Epidermal melanocyte (primary cell): ENCODE measurements at regions not wholly inside any gene's neighbourhood (a gene's known extent, or its start where the extent isn't known, plus 50 kb on each side); places are given as distances from the start of the nearest gene placed in this dataset.

ENCODE experiments used
- DNase-seq: peaks from one replicate; pipeline ENCODE4 v3.0.0; 2011; ENCODE audit warnings: low spot score; ENCODE audit not compliant: insufficient read length

DNA sequence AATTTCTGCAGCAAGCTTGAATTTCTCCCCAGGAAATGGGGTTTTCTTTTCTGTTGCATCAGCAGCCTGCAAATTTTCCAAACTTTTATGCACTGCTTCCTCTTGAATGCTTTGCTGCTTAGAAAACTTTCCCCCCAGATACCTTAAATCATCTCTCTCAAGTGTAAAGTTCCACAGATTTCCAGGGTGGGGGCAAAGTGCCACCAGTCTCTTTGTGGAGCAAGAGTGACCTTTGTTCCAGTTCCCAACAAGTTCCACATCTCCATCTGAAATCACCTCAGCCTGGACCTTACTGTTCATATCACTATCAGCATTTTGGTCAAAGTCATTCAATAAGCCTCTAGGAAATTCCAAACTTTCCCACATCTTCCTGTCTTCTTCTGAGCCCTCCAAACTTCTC is 241.6 kb upstream of the TMTC1 start:
- no peak for DNase-seq

DNA sequence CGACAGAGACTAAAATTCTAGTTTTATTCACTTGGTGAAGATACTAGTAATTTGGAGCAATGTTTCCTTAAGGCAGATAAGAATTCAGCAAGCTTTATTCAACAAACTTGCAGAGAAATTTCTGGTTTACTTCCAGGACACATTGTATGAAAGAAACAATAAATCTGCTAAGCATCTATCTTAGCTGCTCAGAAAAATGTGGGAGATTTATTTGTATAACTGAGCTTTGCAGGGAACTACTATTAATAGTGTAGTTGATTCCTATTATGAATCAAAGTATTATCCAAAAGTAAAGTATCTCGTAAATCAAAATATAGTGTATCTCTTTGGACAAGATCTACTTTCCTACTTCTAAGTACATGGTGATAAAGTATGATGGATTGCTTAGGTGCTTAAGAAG is 239.4 kb upstream of the TMTC1 start:
- DNase-seq, result no peak

DNA sequence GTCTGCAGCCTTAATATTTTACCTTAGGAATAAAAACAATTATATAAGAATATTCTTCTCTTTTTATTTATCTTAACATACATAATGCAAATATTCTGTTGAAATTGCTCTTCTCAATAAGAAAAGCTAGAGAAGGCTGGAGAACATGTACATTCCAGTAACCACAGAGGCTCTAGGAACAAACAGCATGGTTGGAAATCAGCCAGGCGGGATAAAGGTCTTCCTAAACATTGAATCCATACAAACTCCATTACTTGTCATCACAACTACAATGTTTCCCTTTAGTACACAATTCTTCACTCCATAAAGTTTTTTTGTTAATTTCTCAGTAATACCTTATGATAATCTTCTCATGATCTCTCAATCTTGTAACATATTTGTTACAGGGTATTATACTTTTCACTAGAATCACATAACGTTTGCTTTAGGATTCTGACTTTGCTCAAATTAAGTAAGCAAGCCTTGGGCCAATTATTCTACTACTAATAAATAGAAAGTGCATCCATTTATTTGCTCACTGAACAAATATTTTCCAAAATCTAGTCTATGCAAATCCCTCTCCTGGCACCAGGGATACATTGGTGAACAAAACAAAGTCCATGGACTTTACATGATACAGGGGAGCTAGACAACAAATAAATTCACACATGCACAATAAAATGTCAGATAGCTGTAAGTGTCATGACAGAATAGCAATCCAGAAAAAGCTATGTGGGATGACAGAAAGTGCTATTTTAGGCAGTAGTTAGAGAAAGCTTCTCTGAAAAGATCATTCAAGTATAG is 237.5 kb upstream of the TMTC1 start:
- DNase-seq, result no peak

DNA sequence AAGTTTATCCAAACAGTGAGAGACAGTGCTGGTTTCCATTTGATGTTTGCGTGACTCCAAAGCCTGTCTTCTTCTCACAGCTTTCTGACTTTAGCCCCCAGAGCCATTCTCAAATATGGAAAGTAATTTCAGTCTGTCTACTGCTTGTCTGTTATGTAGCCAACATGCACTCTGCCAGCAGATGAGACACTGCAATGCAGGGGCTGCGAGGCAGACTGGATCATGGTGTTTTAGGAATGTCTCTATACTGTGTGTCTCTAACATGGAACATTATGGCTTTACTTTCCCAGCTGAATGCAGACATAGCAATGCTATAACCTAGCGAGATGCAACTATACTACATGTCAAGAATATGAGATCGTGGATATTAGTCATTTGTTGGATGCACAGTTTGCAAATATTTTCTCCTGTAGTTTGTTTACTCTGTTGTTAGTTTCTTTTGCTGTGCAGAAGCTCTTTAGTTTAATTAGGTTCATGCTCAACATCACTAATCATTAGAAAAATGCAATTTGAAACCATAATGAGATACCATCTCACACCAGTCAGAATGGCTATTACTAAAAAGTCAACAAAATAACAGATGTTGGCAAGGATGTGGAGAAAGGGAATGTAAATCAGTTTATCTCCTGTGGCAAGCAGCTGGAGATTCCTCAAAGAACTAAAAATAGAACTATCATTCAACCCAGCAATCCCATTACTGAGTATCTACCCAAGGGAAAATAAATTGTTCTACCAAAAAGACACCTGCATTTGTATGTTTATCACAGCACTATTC is 235.8 kb upstream of the TMTC1 start:
- DNase-seq, result no peak

DNA sequence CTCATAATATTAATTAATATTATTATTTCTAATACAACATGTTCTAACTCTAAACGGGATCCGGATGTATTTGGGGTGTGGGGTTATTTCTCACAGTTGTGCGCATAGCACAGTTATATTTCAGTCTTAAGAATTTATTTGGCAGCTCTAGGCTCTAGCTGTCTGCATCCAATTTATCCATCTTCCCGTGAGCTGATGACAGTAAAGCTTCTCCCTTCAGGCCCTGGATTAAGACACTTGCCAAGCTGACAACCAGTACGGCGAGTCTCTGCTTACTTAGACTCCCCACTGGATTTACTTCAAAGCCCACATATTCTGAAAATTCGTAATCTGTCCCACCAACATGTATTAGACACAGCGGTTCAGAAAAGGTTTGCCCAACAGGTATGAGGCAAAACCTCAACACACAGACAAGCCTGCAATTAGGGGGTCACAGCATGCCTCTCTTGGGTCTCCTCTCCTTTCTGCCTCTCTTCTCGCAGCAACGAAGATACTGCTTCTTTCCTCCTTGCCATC is 232.9 kb upstream of the TMTC1 start:
- DNase-seq, result no peak

DNA sequence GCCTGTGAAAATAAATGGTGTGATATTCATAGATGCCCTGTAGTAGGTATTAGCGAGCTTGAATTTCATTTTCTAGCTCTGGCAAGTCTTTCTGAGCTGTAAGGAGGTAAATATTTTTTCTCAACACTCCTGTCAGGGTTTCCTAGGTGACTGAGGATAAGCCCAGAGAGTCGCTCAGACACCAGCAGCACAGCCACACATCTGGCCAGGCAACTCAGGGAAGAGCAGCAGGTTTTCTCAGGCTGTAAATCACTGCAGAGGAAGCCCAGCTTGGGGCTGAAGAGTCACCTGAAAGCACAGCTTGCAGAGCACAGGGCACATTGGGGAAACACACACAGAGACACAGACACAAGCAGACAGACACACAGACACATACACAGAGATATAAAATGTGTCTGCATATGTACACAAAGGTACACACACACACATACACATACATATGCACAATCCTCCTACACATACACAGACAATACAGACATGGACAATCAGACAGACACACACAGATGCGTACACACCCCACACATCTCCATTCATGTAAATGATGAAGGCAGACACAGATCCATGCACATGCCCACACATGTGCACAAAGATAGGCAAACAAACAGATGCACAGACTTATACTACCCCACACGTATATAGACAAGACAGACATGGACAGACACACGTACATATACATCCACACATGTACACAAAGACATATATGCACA is 232.0 kb upstream of the TMTC1 start:
- no peak for DNase-seq

DNA sequence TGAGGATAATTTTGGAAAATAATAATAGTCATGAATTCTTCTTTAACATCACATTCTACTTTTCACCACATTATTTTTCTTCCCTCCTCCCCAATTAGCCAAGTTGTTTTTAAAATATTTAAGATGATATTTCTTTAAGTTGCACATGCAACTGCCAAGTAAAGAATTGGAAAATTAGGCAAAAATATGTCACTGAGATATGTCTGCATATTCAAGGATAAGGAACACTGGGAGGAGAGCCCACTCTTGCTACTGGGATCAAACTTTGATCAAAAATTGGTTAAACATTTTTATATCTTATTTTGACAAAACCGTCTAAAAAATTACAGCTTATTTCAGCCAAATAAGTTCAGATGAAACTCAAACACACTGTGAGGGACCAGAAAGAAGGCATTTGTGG is 231.2 kb upstream of the TMTC1 start:
- DNase-seq, result no peak

DNA sequence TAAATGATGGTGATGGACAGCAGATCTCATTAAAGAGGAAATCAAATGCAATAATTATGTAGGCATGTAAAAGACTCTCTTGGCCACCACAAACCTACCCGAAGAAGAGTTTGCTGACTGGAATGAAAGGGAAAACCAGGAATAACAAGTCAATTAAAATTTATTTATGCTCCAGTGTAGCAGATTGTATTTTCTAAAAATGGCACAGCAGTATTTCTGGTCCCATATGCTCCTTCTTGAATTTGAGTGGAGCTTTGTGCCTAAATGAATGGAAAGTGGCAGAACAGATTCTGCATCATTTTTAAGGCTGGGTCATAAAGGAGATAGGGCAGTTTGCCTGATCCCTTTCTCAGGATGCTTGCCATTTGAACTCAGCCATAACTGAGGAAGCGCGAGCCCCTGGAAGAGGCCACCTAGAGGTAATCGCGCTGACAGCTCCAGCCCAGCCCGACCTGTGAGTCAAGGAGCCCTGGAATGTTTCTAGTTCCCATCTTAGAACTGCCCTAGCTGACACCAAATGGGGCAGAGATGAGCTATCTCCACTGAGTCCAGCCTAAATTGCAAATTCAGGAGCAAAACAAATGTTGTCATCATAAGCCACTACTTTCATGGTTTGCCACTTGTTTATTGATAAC is 229.2 kb upstream of the TMTC1 start:
- no peak for DNase-seq

DNA sequence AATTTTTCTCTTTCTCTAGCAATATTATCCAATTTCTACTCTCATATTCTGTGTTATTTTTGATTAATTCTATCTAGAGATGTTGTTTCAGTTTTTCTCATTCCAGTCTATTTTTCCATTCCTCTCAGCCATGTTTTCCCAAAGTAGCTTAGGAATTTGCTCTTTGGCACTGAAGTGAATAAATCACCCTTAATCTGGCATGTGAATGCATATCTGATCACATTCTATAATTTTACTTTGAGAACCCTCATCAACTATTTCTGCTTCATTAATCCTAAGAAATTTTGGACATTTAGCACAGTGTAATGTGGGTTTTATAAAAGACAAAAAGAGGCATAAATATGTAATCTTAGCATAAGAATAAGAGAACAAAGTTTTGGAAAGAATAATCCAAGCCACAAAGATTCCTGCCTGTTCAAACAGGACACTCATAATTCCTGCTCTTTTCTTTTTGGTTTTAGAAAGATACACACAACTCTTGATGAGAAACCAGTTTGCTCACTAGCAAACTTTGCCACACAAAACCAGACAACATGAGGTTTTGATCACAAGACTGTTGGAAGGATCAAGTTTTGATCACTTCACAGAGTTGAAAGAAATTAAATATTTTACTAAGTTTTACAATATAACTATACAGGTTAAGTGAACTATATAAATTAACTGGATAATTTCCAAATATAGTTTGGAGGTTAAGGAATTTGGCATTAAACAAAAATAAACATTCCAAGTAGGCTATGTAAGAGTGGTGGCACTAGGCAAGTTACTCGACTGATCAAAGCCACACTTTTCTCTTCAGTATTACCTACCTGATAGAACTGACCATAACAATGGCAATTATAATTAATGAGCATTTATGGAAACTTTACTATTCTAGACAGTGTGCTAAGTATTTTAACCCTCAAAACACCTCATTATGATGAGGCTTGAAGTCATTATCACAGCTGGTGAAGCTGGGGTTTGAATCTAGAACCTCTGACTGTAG is 226.6 kb upstream of the TMTC1 start:
- no peak for DNase-seq

DNA sequence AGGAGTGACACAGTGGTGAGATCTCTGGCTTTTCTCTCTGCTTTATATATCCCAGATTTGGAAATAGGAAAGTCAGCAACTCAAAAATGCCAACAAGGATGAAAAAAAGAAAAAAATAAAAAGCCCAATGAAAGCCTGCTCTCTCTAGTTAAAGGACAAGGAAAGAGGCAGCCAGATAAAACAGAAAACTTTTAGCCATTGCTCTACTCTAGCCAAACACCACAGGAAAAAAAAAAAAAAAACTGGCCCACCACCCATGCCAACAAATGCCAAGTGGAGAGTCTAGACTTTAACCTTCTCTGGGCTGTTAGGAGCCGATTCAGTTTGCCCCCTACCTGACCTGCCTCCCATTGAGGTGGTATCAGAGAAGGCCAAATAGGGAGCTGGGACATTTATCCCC is 222.3 kb upstream of the TMTC1 start:
- no peak for DNase-seq

DNA sequence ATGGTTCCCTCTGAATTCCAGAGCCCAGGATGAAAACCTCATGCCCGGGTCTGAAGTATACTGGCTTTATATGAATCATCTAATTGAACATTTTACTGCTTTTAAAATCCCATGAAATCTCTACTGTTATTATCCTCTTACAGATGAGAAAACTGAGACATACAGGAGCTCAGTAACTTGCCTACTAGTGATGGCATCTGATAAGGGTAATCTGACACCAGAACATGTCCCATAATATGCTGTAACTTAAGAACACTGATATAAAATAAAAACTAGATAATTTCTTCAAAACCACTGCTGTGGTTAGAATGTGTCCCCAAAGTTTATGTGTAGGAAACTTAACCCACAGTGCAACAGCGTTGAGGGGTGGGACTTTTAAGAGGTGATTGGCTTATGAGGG is 219.6 kb upstream of the TMTC1 start:
- DNase-seq, result no peak

DNA sequence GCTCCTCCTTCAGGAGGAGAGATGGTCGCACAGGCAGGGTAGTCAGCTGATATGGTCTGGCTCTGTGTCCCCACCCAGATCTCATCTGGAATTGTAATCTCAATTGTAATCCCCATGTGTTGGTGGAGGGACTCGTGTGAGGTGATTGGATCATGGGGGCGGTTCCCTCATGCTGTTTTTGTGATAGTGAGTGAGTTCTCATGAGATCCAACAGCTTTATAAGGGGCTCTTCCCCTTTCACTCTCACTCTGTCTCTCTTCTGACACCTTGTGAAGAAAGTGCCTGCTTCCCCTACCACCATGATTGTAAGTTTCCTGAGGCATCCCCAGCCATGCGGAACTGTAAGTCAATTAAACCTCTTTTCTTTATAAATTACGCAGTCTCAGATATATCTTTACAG is 218.9 kb upstream of the TMTC1 start:
- DNase-seq, result no peak

DNA sequence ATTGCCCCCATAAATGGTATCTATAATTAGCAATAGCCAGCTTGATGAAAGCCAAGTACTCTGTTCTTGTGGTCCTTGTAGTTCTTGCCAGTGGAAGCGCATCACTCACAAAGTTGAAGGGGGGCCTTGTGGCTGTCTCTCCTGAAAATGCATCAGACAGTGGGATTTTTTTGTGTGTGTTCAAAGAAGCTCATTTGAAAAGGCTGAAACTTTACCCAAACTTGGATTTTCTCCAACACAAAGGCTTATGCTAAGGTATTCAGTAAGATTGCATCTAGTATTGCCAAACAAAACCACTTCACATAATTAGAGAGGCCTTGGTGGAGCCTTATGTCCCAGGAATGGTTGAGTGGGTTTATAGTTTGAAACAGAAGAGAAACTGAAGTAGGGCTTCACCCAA is 216.7 kb upstream of the TMTC1 start:
- DNase-seq, result no peak

DNA sequence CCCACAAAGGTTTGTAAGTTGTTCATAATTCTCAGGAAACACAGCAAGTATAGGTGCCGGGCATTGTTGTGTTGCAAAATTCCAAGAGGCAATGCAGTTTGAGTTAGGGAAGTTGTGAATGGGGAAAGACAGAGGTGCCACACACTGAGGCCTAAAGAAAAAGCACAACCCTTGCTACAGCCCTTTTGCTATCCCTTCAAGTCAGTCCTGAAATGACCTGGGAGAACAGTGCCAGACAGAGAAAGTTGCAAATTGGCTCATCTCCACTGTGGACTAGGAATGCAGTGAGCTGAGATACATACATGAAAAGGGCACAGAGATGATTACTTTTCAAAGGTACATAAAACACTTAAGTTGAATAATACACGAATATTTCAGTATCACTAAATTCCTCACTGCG is 213.3 kb upstream of the TMTC1 start:
- no peak for DNase-seq

DNA sequence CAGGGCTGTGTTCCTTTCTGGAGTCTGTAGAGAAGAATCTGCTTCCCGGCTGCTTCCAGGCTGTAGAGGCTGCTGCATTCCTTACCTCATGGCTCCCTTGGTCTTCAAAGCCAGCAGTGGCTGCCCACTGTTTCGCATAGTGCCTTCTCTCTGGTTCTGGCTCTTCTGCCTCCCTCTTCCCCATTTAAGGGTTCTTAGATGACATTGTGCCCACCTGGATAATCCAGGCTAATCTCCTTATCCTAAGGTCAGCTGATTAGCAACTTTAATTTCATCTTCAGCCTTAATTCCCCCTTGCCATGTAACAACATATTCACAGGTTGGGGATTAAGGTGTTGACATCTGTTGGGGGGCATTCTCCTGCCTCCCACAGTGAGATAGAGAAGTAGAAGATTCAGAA is 208.6 kb upstream of the TMTC1 start:
- DNase-seq, result no peak

DNA sequence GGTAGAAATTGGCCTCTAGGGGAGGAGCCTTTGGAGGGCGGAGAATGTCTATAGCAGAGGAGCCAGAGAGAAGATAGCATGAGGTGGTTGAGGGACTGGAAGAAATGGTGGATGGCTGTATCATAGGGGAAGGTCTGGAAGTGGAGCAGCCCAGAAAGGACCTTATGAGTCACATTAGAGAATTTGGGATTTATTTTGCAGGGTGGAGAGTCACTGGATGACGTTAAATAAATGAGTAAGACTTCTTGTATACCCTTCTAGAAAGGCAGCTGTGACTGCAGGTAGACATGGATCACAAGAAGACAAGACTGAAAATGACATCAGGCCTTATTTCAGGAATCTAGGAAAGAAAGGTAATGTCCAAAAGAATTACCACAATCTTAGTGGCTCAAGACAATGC is 208.2 kb upstream of the TMTC1 start:
- DNase-seq, result no peak

DNA sequence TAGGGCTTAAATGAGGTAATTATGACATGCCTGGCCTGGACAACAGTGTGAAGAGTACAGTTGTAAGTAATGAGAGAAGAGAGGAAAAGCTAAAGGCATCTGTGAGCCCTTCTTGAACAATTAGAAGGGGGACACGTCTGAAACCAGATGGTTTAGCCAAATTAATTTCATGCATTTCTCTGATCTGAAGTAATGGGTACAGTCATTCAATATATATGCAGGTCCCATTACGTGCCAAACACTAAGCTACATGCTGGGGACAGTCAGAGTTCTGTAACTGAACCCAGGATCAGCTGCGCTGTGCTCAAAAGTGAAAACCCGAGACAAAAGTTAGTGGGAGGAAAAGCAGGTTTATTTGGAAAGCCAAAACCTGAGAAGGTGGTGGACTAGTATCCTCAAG is 207.2 kb upstream of the TMTC1 start:
- DNase-seq, result no peak

DNA sequence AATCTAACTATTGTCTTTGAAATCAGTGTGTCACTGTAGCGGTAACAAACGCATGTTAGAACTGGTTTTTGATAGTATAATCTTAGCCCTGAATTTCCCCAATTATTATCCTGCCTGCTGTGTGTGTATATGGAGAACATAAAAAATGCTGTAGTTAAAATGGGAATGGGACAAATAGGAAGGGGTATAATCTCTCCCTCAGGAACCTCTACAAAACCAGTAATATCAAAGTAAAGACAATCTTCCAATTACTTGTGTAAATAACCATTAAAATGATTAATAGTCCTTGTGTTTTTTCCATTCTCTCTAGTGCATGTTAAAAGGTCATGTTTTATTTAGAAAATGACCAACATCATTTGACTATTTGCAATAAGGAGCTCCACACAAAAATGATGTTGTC is 200.1 kb upstream of the TMTC1 start:
- DNase-seq, result no peak

DNA sequence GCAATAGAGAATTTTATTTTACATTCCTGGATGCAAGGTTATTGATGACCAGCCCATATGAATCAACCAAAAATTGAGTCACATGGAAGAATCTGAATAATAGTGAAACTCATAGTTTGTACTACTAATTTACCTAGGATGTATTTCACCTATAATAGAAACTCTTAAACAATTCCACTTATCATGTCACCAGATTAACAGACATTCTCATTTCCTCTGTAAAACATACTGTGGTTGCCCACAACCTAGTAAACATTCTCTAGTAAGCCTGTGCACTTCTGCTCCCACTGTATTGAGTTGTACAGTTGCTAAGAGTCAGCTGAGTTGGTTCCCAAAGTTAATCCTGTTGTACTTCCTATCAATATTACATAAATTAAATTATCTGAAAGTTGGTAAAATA is 196.6 kb upstream of the TMTC1 start:
- DNase-seq, result no peak

DNA sequence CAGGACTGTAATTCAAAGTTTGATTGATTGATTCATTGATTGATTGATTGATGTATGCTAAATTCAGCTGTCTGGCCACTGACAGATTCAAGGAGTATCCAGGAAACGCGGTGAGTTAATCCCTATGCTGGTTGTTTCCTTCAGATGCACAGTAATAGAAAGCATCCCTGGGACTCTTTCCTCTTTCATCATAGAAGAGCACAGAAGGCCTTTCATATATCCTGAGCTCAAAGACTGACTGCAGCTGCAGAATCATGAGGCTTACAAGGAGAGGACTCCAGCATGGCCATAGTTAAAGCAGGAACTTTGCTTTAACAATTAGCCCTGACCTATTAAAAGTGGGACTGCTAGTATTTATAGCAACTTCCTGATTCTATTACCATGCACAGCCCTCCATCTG is 187.7 kb upstream of the TMTC1 start:
- no peak for DNase-seq

DNA sequence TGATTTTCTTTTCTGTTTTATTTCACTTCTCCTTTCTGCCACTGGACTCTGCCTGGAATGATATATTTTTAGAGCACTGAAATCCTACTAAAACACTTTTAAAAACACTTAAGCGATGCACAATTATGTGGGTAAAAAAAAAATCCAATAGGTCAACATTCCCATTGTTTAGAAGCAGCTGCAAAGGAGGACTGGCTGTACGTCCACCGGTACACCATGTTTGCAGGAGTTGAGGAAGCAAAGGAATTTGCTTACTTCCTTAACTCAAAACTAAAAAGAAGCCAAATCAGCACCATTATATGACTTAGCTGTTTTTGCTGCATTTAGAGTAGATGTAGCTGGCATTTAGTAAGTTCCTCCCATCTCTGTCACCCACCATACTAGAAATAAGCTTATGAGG is 186.8 kb upstream of the TMTC1 start:
- no peak for DNase-seq
